ENCODE measurements at regions not wholly inside any gene's neighbourhood (a gene's known extent, or its start where the extent isn't known, plus 50 kb on each side); places are given as distances from the start of the nearest gene placed in this dataset.

- Histone ChIP-seq H3K4me1 (no peaks in the 10 kb centered on the region), H3K27ac (no peak overlapping the region), H3K4me3 (no peak overlapping the region), H3K9me3 (no peaks in the 10 kb centered on the region), H3K27me3 (no peaks in the 10 kb centered on the region), H3K36me3 (no peaks in the 10 kb centered on the region)
- in situ Hi-C loops (cut with MboI; ENCODE audit: low pct_ligation_motif_present in 1 of 4, low pct_unique_long_range_greater_than_20kb in 1 of 4, low sequenced_read_pairs in 3 of 4) (no loop called here), intact Hi-C loops (cut with DNase I; ENCODE audit: low total_unique reads) (no loop called here)
- WGBS, 2 donors (ENCODE audit: low coverage in 1 of 2), result 74 to 84% methylated on average over 3 to 10 of the region's 10 CpGs
- TF ChIP-seq EP300 (IDR thresholded peaks at IDR 0.05; ENCODE audit: low read depth) (no peak), CTCF (IDR thresholded peaks at IDR 0.05) (no peak), POLR2A (IDR thresholded peaks at IDR 0.05) (no peak), POLR2AphosphoS5 (IDR thresholded peaks at IDR 0.05) (no peak)
- no peak for DNase-seq
Observed at GRCh38 chr5:167049771-167050567, 1241.5 kb upstream of the WWC1 start.

GRCh38 chr5:167050568-167051401, 1240.7 kb upstream of the WWC1 start:
- no peak for TF ChIP-seq CTCF (IDR thresholded peaks at IDR 0.05)
- TF ChIP-seq EP300 (IDR thresholded peaks at IDR 0.05; ENCODE audit: low read depth), result no peak
- TF ChIP-seq POLR2A (IDR thresholded peaks at IDR 0.05), result no peak
- TF ChIP-seq POLR2AphosphoS5 (IDR thresholded peaks at IDR 0.05), result no peak
- Histone ChIP-seq H3K36me3 (no peaks in the 10 kb centered on the region), H3K27me3 (no peaks in the 10 kb centered on the region), H3K27ac (no peak overlapping the region), H3K9me3 (no peaks in the 10 kb centered on the region), H3K4me3 (no peak overlapping the region), H3K4me1 (no peaks in the 10 kb centered on the region)
- in situ Hi-C loops (cut with MboI; ENCODE audit: low pct_ligation_motif_present in 1 of 4, low pct_unique_long_range_greater_than_20kb in 1 of 4, low sequenced_read_pairs in 3 of 4) (no loop called here), intact Hi-C loops (cut with DNase I; ENCODE audit: low total_unique reads) (no loop called here)
- no peak for DNase-seq
- 52 to 54% methylated on average over 4 to 8 of the region's 8 CpGs for WGBS, 2 donors (ENCODE audit: low coverage in 1 of 2)

GRCh38 chr5:167051402-167051768, 1240.1 kb upstream of the WWC1 start:
- TF ChIP-seq EP300 (IDR thresholded peaks at IDR 0.05; ENCODE audit: low read depth) (no peak), CTCF (IDR thresholded peaks at IDR 0.05) (no peak), POLR2A (IDR thresholded peaks at IDR 0.05) (no peak), POLR2AphosphoS5 (IDR thresholded peaks at IDR 0.05) (no peak)
- in situ Hi-C loops (cut with MboI; ENCODE audit: low pct_ligation_motif_present in 1 of 4, low pct_unique_long_range_greater_than_20kb in 1 of 4, low sequenced_read_pairs in 3 of 4) (no loop called here), intact Hi-C loops (cut with DNase I; ENCODE audit: low total_unique reads) (no loop called here)

GRCh38 chr5:167052791-167053190, 1238.7 kb upstream of the WWC1 start:
- DNase-seq, result no peak
- intact Hi-C loops (cut with DNase I; ENCODE audit: low total_unique reads), result no loop called here

More at GRCh38 chr5:167051402-167051768, 1240.1 kb upstream of the WWC1 start:
- WGBS, 2 donors (ENCODE audit: low coverage in 1 of 2), result 52 to 79% methylated on average over 7 of the region's 7 CpGs
- H3K36me3 ChIP-seq, result no peaks in the 10 kb centered on the region
- DNase-seq, result no peak
- H3K9me3 ChIP-seq, result no peaks in the 10 kb centered on the region
- no peaks in the 10 kb centered on the region for H3K4me1 ChIP-seq
- no peak overlapping the region for H3K4me3 ChIP-seq
- no peak overlapping the region for H3K27ac ChIP-seq
- no peaks in the 10 kb centered on the region for H3K27me3 ChIP-seq

More at GRCh38 chr5:167052791-167053190, 1238.7 kb upstream of the WWC1 start:
- Histone ChIP-seq H3K36me3 (no peaks in the 10 kb centered on the region), H3K27me3 (no peaks in the 10 kb centered on the region), H3K4me3 (no peak overlapping the region), H3K27ac (no peak overlapping the region), H3K9me3 (no peaks in the 10 kb centered on the region), H3K4me1 (peaks cover 0 to 7% (median 0%) of the 10 kb centered on the region in 4 donors)
- in situ Hi-C loops (cut with MboI; ENCODE audit: low pct_ligation_motif_present in 1 of 4, low pct_unique_long_range_greater_than_20kb in 1 of 4, low sequenced_read_pairs in 3 of 4), result no loop called here
- no peak for TF ChIP-seq EP300 (IDR thresholded peaks at IDR 0.05; ENCODE audit: low read depth)
- no peak for TF ChIP-seq POLR2A (IDR thresholded peaks at IDR 0.05)
- no peak for TF ChIP-seq POLR2AphosphoS5 (IDR thresholded peaks at IDR 0.05)
- no peak for TF ChIP-seq CTCF (IDR thresholded peaks at IDR 0.05)
- 50 to 74% methylated on average over 1 of the region's 1 CpG for WGBS, 2 donors (ENCODE audit: low coverage in 1 of 2)

Measured in transverse colon (tissue), 4 donors.